GM19023 (cell line): ENCODE measurements at regions not wholly inside any gene's neighbourhood (a gene's known extent, or its start where the extent isn't known, plus 50 kb on each side); places are given as distances from the start of the nearest gene placed in this dataset.

ENCODE experiments used
- ATAC-seq: cut with Tn5 transposase; IDR thresholded peaks from one replicate; pipeline ENCODE4 v1.9.1; 2021; ENCODE audit warnings: mild to moderate bottlenecking, moderate library complexity; ENCODE audit not compliant: unreplicated experiment

DNA sequence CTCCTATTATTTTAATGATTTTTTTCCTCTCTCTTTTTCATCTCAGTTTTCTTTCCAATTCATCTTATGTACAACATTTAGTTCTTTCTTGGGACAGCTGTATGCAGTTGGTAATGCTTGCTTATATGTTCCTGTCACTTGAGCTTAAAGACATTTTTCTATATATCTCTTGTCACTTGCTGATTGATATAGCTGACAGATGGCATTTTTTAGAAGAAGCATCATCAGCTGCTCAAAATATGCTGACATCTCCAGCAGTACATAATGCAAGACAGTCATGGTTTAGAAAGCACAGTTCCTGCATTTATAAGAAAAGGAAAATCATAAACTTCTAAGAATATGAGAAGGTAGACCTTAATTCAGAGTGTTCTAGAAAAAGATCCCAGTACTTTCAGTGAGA, 56.5 kb downstream of the DCAF8L1 start:
- no peak for ATAC-seq

DNA sequence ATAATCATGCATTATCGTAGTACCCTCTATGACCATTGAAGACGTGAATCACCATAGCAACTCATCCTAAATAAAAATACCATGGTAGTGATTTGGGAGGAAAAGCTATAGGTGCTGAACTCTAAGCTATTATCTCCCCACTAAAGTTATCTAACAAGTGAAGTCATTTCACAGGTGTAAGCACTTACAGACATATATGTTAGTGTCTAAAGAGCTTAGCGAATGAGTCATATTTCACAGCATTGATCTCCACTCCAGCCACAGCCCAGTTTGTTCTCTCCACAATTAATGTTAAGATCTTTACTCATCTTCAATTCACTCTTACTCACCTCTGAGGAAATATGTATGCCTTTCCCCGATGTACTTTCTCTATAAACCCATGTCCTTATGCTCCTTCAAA, 57.0 kb downstream of the DCAF8L1 start:
- ATAC-seq = no peak

DNA sequence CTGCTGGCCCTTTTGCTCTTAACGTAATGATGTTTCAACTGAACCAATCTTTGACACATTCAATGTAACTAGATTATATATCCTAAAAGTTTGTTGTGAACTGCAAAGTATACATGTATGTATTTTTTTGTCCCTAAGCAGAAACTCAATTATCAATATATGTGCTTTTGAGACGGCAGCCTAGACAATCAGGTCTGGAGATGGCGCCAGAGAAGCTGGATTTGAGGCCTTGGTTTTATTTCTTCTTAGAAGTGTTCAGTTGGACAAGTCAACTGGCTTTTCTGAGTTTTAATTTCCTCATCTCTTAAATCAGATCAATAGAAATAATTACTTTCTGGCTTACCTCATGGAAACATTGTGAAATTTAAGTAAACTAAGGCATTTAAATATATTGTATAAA, 62.5 kb downstream of the DCAF8L1 start:
- ATAC-seq = no peak

DNA sequence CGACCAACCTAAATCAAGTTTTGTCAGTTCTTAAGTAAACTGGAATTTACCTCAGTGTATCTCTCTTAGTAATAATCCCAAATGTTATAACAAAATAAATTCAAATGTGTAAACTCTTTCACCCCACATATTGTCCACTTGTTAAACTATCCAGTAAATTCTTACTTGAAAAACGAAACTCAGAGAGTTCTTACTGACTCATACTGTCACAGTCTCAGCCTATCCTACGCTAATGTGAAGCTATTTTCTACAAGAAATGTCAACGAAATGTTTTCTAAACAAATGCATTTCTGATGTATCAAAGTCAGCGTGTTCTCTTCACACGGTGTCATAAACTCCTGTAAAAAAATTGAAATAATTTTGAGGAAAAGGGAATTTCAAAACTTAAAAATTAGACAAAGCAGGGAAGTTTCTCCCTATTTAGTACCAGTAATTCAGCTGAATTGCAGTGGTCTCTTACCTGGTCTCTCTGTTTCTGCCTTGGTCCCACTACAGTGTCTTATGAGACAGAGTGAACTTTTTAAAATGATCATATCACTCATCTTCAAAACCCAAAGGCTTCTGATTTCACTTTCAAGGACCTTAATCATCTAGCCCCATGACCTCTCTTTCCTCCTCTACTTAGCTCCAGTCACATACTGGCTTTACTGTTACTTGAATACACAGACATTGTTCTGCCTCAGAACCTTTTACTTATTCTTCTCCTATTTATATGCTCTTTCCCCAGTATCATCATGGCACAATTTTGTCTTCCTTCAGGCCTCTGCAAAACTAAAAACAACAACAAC, 63.3 kb downstream of the DCAF8L1 start:
- ATAC-seq = no peak

DNA sequence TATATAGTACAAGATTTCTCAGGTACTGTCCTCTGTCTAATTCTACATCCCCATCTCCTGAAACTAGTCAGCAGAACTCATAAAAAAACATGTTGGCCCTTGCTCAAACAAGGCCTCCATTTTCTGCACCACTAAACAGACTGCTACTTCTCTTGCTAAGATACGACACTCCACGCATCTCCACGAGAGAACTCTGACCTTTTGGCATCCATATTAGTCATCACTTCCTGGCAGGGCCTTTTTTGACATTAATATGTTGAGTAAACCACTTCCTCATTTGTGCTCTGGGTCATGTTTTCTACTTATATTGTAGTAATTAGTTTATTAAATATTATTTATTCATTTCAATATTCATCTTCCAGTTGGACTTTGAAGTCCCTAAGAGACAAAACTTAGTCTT, 65.6 kb downstream of the DCAF8L1 start:
- peak; percentile 87 for ATAC-seq

DNA sequence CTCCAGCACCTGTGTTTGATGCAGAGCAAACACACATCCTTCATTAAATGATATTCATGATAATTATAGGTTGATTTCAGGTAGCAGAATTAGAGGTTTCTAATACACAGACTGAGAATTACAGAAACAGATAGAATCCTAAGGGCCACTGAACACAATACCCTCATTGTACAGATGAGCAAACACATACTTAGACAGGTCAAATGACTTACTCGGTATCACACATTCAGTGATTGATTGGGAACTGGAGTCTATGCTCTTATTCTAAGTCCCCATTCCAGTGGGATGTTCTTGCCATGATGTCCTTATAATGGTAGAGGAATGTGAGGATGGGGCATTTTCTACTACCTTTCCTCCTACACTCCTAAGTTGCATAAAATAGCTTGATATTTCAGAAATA, 70.8 kb downstream of the DCAF8L1 start:
- ATAC-seq = no peak

DNA sequence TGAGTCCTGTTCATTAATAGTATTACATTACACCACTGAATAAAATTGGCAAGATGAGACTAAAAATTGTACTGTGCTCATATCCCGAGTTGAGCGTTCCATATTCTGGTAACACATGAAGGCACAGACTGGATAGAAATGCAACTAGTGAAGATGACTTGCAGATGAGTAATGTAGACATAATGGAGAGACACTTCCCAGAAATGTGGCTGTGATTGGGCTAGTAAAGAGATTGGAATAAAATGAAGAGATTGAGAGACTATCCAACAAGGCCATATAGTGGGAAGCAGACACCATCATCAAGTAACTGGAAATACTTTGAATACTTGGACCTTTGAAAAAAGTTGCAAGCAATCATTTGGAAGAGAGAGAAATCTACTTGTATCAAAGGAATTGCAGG, 77.3 kb downstream of the DCAF8L1 start:
- no peak for ATAC-seq

DNA sequence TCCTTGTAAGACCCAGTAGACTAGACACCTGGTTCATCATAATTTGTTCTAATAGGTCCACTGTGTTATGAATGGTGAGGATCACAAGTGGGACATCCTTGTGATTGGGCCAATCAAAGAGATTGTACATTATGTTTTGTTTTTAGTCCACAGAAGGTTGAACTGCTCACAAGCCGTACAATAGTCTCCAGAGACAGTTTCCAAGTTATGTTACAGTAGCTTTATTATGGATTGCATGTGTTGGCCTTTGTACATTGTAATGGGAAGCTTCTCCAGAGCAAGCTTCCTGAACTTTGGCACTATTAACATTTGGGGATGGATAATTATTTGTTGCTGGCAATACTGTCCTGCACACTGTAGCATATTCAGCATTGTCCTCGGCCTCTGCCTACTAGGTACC, 86.1 kb downstream of the MAGEB10 start:
- no peak for ATAC-seq

DNA sequence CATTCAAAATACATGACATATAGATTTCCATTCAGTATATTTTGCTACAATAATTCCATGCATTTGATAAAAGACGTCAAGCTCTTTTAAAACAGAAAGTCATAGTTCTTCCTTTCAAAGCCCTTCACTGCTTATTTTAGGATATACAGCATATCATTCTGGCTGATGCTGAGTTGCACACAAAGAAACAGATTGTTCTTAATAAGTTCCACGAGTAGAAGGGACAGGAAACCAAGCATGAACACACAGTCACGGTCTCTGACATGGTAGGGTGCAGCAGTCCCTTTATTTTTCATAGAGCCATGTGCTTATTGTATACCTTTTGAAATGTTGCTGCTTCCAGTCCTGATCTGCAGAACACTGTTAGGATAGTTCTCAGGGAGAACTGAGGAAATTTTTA, 85.4 kb downstream of the MAGEB10 start:
- ATAC-seq = no peak

DNA sequence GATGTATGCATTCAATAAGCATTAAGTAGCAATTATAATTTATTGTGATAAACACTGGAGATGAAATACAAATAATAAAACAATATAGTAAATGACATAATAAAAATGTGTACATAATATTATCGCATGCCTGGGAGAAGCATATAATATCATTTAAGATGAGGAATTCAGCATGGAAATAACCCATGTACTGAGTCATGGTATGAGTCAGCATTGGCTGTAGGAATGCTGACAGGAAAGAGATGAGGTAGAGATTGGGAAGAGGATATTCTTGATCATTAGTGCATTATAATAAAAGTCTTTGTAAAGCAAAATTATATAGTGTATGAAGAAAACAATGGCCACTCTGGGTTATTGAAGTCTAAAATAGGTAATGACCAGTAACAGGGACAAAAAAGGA, 82.8 kb downstream of the MAGEB10 start:
- no peak for ATAC-seq

DNA sequence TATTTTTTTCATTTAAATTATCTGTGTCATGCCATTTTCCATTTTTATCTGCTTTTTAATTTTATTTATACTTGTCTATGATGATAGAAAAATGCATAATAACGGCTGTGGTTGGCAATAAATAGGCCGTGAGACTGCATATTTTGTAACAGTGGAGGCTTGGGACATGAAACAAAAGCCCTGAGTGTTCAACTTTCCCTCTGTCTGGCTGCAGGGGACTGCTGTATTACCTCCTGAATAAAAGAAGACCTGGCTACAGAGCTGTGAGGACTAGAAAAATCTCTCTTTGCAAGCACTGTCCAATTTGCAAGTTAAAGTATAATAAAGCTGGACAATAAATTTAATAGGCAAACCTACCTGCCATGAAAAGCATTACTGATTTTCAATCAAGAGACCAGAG, 82.1 kb downstream of the MAGEB10 start:
- no peak for ATAC-seq

DNA sequence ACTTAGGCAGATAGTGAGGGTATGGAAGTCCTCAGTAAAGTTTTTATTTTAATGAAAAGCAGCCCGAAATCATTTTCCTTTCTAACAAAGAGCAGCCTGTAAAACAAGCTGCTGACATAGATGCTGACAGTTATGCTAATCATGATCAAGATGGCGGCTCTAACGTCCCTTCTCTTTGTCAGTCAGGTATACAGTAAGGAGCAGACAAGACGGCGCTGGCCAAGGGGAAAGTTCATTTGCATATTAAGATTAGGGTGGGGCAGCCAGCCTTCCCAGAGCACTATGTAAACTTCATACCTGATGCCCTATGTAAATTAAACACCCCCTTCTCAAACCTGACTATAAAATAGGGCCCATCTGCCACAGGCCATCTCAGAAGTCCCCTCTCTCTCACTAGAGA, 76.9 kb downstream of the MAGEB10 start:
- no peak for ATAC-seq

DNA sequence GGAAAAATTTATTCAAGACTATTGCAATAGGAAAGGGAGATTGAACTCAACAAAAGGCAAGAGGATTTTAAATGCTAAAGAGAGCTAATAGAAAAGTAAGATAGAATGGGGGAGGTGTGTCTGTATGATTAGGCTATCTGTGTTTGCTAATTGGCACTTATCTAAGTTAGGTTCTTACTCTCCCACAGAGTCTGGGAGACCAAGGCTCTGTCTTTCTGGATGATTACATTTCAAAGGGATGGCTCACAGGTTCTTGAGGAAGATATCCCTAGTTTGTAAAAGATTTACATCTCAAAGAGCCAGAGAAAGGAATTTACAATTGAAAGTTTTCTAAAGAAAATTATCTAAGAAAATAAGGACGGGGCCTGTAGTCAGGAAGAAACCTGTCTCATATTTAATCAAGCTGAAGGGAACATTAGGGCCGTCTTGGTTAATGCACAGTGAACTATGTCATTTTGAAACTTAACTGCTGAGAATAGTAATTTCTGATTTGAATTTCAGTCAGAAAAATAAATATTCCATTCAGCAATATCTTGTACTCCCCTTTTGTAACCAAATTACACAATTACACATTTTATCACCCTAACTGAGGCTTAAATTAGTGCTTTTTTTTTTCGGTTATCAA, 75.8 kb downstream of the MAGEB10 start:
- no peak for ATAC-seq

DNA sequence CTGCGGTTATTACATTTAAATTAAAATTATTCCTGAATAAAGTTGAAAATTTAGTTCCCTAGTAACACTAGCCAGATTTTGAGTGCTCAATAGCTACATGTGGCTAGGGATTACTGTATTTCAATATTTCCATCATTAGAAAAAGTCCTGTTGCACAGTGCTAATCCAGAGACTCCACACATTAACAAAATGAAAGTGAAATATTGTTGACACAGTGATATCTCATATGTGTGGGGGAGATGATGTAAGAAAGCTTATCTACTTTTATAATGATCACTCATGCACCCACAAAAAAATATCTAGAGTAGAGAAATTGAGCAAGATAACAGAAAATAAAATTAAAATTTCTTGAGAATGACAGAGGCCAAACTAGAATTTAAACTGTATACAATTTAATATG, 74.9 kb downstream of the MAGEB10 start:
- ATAC-seq = no peak

DNA sequence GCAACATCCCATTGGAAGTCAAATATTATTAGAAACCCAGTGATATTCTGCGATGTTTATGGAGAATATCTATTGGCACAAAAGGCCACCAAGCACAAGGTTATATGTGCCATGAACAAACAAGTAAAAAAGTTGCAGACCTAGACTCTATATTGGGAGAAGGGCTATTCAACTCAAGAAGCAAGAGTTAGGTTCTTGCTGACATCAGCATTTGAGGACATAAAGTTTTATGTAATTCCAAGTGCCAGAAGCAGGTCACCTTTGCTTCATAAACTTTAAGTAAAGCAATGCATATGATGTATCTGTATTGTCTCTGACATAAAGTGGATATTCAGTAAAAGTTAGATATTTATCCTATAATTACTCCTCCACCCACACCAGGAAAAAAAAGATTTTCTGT, 71.1 kb downstream of the MAGEB10 start:
- no peak for ATAC-seq
